ENCODE measurements at regions not wholly inside any gene's neighbourhood (a gene's known extent, or its start where the extent isn't known, plus 50 kb on each side); places are given as distances from the start of the nearest gene placed in this dataset.
"Not testable (repeated sequence)": the region's sequence is repeated elsewhere in the genome, so short reads cannot be mapped to it uniquely, and the experiment has no call there.

DNA sequence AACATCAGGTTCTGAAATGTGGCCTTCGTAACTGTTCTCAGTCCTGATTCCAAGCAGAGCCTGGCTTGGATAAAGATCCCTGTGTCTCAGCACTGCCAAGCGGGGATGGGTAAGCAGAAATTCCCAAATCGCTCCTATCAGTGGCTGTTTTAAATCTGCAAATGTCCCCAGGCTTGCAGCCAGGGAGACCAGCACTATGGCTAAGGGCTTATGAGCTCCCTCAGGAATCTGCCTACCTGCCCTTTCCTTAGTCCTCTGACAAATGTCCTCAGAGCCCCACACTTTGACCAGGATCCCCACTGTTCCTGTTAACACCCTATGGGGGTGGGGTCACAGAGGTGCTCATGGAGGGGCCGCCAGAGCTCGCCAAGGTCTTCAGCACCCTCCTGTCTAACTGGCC lies 1062.8 kb downstream of the UQCRFS1 start:
- no peak for DNase-seq (ENCODE audit: low spot score)

- no peak for DNase-seq (ENCODE audit: low spot score)
Measured at GRCh38 chr19:28148554-28148953, 1064.4 kb downstream of the UQCRFS1 start.

DNA sequence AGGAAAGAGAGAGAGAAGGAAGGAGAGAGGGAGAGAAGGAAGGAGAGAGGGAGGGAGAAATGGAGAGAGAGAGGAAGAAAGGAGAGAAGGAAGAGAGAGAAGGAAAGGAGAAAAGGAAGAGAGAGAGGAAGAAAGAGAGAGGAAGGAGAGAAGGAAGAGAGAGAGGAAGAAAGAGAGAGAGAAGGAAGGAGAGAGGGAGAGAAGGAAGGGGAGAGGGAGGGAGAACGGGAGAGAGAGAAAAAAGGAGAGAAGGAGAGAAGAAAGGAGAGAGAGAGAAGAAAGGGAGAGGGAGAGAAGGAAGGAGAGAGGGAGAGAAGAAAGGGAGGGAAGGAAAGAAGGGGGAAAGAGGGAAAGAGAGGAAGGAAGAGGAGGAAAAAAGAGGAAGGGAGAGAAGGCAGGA lies 1070.7 kb downstream of the UQCRFS1 start:
- DNase-seq (ENCODE audit: low spot score) = no peak

DNA sequence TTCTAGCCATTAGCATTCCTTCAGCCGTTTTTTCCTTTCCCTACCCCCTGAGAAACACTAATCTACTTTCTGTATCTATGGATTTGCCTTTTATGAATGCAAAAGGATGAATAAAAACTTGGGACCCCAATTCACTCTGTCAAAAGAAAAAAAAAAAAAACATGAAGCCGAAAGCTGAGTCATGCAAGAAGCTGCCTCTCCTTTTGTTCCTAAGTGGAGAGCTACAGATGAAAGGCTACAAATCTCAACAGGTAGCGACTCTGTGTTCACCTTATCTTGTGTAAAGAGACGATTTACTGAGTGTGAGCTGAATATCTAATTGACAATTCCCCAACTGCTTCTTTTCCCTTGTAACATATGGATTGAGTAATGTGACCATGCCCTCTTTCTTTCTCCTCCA lies 1072.8 kb downstream of the UQCRFS1 start:
- DNase-seq (ENCODE audit: low spot score) = no peak

DNA sequence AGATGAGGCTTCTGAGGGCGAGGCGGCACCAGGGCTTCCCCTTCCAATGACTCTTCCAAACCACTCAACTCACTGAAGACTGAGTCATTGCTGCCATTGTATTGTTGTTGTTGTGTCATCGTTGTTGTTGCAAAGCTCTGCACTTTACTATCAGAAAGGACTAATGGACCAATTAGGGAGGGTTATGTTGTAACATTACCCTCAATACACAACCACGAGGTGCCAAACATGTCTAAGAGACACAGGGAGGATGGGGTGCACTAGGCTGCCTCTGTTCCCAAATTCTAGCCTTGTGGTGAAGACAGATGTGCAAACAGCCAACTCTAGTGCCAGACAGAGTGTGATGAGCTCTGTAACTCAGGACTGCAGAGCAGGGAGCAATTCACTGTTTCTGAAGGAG lies 1075.2 kb downstream of the UQCRFS1 start:
- DNase-seq (ENCODE audit: low spot score) = no peak

DNA sequence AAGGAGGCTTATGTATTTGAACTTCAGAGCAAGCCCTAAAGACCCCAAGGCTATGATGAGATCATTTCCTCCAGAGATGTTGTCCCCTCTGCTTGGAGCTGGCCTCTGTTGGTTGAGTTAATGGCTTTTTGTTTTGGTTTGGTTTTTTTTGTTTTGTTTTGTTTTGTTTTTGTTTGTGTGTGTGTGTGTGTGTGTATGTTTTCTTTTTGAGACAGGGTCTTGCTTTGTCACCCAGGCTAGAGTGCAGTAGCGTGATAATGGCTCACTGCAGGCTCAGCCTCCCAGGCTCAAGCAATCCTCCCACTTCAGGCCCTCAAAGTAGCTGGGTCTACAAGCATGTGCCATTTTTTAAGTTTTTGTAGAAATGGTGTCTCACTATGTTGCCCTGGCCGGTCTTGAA lies 1076.2 kb downstream of the UQCRFS1 start:
- no peak for DNase-seq (ENCODE audit: low spot score)

GRCh38 chr19:28135825-28136224 lies 1077.1 kb downstream of the UQCRFS1 start:
- no peak for DNase-seq (ENCODE audit: low spot score)

DNA sequence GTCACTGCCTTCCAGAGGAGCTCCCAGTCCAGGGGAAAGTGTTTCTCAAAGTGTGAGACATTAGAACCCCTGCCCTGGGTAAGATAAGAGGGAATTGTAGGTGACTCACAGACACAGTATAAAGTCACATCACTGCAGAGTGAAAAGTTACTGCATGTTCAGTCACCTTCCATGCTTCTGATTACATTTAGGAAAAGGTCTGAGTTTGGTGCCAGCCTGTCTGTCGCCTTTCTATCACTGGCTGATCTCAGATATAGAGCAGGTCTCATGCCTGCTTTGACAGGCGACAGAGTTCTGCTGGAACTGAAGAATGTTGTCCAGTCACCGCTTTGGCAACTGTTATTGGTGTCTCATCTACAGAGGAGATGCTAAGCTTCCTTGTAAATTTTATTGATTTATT lies 1078.6 kb downstream of the UQCRFS1 start:
- DNase-seq (ENCODE audit: low spot score) = no peak

- not testable (repeated sequence) for DNase-seq (ENCODE audit: low spot score)
Measured at GRCh38 chr19:28130881-28131280, 1082.1 kb downstream of the UQCRFS1 start.

DNA sequence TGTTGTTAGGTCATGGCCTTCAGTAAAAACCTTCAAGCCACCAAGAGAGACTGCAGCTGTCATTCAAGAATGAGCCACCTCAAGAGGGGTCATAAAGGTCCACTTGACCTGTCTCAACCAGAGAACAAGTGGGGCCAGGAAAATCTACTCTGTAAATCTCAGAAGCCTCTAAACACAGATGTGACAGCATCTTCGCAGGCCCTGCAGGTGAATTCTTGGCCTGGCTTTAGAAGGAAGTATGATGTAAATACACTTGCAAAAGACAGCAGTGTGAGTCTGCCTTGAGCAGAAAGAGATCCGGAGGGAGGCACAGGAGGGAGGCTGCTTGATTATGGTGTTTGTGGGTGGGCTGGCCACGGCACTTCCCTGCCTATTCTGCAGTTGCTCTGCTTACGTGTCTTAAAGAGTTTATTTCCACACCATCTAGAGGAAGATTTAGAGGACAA lies 1082.9 kb downstream of the UQCRFS1 start:
- no peak for DNase-seq (ENCODE audit: low spot score)

GRCh38 chr19:28128341-28128740 lies 1084.6 kb downstream of the UQCRFS1 start:
- DNase-seq (ENCODE audit: low spot score) = no peak

DNA sequence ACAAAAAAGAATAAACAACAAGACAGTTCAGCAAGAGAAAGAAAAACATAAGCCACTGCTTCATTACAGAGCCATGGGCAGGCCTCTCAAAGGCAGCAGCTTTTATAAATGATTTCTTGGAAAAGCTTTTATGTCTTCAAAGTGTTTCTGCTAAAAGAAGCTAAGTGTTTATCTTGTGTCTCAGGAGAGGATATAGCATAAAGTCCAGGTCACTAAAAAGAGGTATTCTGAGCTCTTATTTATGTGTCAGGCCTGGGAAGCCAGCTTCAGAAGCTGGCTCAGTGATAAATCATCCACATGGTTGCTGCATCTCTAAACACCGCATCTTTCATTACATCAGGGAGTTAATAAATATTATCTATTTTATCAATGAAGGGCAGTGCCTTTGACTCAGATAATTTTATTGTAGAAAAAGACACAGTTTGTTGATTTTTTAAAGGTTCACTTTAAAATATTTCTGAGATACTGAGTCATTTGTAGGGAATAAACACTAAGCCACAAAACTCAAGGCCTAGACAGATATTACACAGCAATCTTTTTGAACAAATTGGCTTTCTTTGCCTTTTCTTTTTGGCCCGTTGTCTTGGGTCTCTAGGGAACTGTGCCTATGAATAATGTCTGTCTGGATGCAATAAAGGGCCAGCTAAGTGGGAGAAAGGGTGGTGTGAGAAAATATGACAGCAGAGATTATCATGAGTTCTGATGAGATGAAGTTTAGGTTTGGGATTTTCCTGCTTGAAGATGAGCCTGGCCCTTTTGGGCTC lies 1086.6 kb downstream of the UQCRFS1 start:
- DNase-seq (ENCODE audit: low spot score) = no peak

GRCh38 chr19:28122734-28123133 lies 1090.2 kb downstream of the UQCRFS1 start:
- DNase-seq (ENCODE audit: low spot score) = no peak

DNA sequence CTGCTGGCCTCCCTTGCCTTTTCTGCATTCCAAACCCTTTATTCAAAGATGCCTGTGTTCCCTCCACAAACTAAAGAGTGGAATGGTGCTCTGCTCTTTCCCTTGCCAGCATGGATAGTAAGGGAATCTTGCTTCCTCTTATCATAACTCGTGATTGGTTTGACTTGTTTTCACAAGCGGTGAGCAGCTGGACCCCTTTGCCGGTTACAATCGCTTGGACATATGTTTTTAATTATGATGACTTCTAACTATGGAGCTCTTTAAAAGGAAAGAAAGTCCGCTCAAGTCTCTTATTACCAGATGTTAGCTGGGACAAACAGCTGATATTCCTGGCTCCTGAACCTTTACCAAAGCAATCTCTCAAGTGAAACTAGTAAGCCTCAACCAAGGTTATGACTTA lies 1094.7 kb downstream of the UQCRFS1 start:
- DNase-seq (ENCODE audit: low spot score) = no peak

- no peak for DNase-seq (ENCODE audit: low spot score)
Measured at GRCh38 chr19:28117143-28117542, 1095.8 kb downstream of the UQCRFS1 start.

DNA sequence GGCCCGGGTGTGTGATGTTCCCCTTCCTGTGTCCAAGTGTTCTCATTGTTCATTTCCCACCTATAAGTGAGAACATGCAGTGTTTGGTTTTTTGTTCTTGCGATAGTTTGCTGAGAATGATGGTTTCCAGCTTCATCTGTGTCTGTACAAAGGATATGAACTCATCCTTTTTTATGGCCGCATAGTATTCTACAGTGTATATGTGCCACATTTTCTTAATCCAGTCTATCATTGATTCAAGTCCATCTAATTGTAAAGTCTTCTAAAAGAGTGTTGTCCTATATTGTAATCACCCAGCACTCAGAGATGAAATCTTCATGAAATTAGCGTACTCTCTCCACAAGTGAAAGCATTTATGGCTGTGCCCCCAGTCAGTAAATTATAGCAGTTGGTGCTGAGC lies 1096.6 kb downstream of the UQCRFS1 start:
- DNase-seq (ENCODE audit: low spot score) = not testable (repeated sequence)

GRCh38 chr19:28103921-28104320 lies 1109.0 kb downstream of the UQCRFS1 start:
- no peak for DNase-seq (ENCODE audit: low spot score)

DNA sequence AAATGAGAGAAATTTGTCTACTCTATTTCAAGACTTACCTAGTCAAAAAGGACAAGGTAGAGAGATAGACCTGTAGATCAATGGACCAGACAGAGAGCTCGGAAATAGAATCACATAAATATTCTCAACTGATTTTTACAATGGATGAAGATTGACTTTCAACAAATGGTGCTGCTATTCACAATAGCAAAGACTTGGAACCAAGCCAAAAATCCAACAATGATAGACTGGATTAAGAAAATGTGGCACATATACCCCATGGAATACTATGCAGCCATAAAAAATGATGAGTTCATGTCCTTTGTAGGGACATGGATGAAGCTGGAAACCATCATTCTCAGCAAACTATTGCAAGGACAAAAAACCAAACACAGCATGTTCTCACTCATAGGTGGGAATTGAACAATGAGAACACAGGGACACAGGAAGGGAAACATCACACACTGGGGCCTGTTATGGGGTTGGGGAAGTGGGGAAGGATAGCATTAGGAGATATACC lies 1128.2 kb downstream of the UQCRFS1 start:
- not testable (repeated sequence) for DNase-seq (ENCODE audit: low spot score)

DNA sequence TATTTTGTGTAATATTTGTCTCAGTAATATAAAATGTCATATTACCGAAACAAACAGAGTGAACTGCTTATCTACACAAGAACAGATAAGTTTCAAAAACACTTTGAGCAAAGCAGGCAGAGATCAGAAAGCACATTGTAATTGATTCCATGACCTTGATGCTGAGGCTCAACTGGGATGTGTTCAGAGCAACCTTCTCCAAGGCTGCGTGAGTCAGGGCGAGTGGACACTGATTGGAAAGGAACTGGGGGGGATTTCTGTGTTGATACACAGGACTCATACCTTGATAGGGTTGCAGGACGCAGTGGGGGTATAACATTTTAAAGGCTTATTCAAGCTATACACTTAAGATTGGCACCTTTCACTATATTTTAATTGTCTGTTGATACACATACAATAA lies 1136.3 kb downstream of the UQCRFS1 start:
- DNase-seq (ENCODE audit: low spot score) = no peak

DNA sequence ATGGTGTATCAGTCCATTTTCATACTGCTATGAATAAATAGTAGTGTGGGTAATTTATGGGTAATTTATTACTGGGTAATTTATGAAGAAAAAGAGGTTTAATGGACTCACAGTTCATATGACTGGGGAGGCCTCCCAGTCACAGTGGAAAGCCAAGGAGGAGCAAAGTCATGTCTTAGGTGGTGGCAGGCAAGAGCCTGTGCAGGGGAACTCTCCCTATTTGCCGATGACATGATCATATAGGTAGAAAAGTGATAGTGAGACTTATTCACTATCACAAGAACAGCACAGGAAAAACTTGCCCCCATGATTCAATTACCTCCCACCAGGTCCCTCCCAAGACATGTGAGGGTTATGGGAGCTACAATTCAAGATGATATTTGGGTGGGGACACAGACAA lies 1137.7 kb downstream of the UQCRFS1 start:
- DNase-seq (ENCODE audit: low spot score) = no peak

DNA sequence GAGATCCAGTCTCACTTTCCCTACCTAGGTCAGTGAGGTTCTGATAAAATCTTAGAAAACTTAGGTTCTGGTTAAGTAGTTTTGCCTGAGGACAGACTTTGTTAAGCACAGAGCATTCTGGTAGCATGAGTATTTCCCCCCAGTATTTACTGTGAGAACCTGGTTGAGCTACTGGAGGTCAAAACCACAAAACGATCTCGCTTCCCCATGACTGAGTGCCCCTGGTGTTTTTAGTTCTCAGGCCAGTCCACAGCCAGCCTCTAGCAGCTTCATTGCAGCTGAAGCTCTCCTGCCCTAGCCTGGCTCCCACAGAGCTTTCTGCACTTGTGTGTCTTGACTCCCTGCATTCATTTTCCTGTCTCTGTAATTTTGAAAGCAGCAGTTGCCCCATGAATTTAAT lies 1138.2 kb downstream of the UQCRFS1 start:
- DNase-seq (ENCODE audit: low spot score) = no peak

GRCh38 chr19:28067882-28068281 lies 1145.1 kb downstream of the UQCRFS1 start:
- no peak for DNase-seq (ENCODE audit: low spot score)

GRCh38 chr19:28066988-28067387 lies 1146.0 kb downstream of the UQCRFS1 start:
- no peak for DNase-seq (ENCODE audit: low spot score)

GRCh38 chr19:28066161-28066560 lies 1146.8 kb downstream of the UQCRFS1 start:
- no peak for DNase-seq (ENCODE audit: low spot score)
